ENCODE measurements at regions not wholly inside any gene's neighbourhood (a gene's known extent, or its start where the extent isn't known, plus 50 kb on each side); places are given as distances from the start of the nearest gene placed in this dataset.

DNA sequence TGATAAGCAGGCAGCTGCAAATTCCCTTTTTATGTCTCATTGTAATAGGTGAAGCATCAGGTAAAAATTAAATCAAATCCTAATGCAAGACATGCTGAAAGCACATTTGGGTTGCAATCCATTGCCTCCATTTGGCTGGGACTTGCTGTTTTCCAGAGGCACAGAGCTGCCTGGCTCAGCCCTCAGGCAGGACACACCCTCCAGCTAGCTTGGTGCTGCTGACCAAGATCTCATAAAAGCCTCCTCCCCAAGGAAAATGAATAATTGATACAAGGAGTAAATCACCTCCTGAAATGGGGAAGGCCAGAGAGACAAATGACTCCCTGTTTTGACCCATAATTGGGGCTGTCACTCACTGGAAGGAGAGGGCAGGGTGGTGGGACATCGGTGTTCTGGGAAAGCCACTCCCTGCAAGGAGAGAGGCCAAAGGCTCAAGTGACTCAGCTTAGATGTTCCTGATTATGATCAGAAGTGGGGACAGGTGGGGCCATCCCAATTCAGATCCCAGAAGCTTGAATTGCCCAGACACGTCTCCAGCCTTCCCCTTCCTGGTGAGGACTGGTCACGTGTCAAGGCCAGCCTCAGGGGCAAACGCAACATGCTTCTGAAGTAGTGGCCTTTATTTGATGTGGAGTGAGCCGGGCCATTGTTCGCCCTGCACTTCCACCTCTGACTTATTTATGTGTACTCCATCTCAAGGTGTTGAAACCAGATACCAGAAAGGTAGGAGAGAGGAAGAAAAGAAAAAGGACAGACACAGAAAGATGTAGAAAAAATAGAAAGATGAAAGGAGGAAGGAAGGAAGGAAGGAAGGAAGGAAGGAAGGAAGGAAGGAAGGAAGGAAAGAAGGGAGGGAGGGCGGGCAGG, 773.7 kb downstream of the BCL11B start:
- H3K79me2 ChIP-seq (ENCODE audit: control insufficient read depth, insufficient read depth, low read length) = no peaks in the 10 kb centered on the region
- no TSS peak for BruUV-seq (replicated peaks)
- TF ChIP-seq POLR2A (IDR thresholded peaks at IDR 0.05; ENCODE audit: low read depth, low read length) (no peak), POLR2AphosphoS5 (IDR thresholded peaks at IDR 0.05; ENCODE audit: insufficient read depth, low read depth, low read length) (no peak), GATA2 (IDR thresholded peaks at IDR 0.05; ENCODE audit: insufficient read depth, insufficient read length, low read depth, low read length) (no peak), EZH2 (IDR thresholded peaks at IDR 0.05; ENCODE audit: borderline replicate concordance, low read depth, low read length, severe bottlenecking) (no peak), JUN (IDR thresholded peaks at IDR 0.05; ENCODE audit: borderline replicate concordance, insufficient read depth, insufficient read length, low read depth) (no peak), MYC (IDR thresholded peaks at IDR 0.05; ENCODE audit: low read depth, low read length) (no peak), FOS (IDR thresholded peaks at IDR 0.05; ENCODE audit: borderline replicate concordance, insufficient read depth, low read length) (no peak)
- TF ChIP-seq, protein P1, sequence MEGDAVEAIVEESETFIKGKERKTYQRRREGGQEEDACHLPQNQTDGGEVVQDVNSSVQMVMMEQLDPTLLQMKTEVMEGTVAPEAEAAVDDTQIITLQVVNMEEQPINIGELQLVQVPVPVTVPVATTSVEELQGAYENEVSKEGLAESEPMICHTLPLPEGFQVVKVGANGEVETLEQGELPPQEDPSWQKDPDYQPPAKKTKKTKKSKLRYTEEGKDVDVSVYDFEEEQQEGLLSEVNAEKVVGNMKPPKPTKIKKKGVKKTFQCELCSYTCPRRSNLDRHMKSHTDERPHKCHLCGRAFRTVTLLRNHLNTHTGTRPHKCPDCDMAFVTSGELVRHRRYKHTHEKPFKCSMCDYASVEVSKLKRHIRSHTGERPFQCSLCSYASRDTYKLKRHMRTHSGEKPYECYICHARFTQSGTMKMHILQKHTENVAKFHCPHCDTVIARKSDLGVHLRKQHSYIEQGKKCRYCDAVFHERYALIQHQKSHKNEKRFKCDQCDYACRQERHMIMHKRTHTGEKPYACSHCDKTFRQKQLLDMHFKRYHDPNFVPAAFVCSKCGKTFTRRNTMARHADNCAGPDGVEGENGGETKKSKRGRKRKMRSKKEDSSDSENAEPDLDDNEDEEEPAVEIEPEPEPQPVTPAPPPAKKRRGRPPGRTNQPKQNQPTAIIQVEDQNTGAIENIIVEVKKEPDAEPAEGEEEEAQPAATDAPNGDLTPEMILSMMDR (IDR thresholded peaks at IDR 0.05; ENCODE audit: extremely low read depth in 1 of 2, insufficient read depth in 1 of 2, low read depth in 1 of 2, low read length in 2 of 2) = no peak
- TF ChIP-seq, protein P2, sequence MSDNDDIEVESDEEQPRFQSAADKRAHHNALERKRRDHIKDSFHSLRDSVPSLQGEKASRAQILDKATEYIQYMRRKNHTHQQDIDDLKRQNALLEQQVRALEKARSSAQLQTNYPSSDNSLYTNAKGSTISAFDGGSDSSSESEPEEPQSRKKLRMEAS (IDR thresholded peaks at IDR 0.05; ENCODE audit: insufficient read depth, insufficient read length) = no peak
- H3K27ac ChIP-seq (ENCODE audit: insufficient read depth, low read depth, low read length) = no peak overlapping the region
- H3K27me3 ChIP-seq (ENCODE audit: control insufficient read depth in 2 of 2, insufficient read depth in 2 of 2, low read length in 2 of 2) = no peaks in the 10 kb centered on the region
- no peaks in the 10 kb centered on the region for H4K20me1 ChIP-seq (replicated peaks; ENCODE audit: control insufficient read depth, extremely low read depth, insufficient read depth, low read length)
- no peak for FAIRE-seq
- no peak overlapping the region for H2AFZ ChIP-seq (ENCODE audit: low read depth, low read length)
- dilution Hi-C loops (cut with MboI; ENCODE audit: extremely low pct_ligation_motif_present, low sequenced_read_pairs) = no loop called here
- ChIA-PET POLR2A (no interaction called here), CTCF (no interaction called here)
- intact Hi-C loops (cut with micrococcal nuclease) = no loop called here
- no peaks in the 10 kb centered on the region for H3K36me3 ChIP-seq (ENCODE audit: control insufficient read depth in 2 of 2, extremely low read depth in 1 of 2, insufficient read depth in 2 of 2, low read length in 2 of 2)
- DNase-seq (ENCODE audit: low read depth, low spot score) = no peak
- no peaks in the 10 kb centered on the region for H3K9me1 ChIP-seq (replicated peaks; ENCODE audit: control insufficient read depth, extremely low read depth, insufficient read depth, low read length)
- no peak overlapping the region for H3K9ac ChIP-seq (replicated peaks; ENCODE audit: extremely low read depth, insufficient read depth, low read length)
- H3K4me2 ChIP-seq (ENCODE audit: insufficient read depth, low read length) = no peak overlapping the region
- H3K4me3 ChIP-seq (replicated peaks in 1 of 3; ENCODE audit: insufficient read depth in 1 of 3, low read depth in 1 of 3, low read length in 3 of 3) = no peak overlapping the region
- peaks cover 12% of the 10 kb centered on the region for H3K9me3 ChIP-seq (replicated peaks; ENCODE audit: control insufficient read depth, insufficient read depth, low read length)
- H3K4me1 ChIP-seq (ENCODE audit: control insufficient read depth, extremely low read depth, insufficient read depth, low read length) = no peaks in the 10 kb centered on the region
